GM18909 (cell line): ENCODE measurements at regions not wholly inside any gene's neighbourhood (a gene's known extent, or its start where the extent isn't known, plus 50 kb on each side); places are given as distances from the start of the nearest gene placed in this dataset.

Experiments used
- ATAC-seq: cut with Tn5 transposase; IDR thresholded peaks from one replicate; pipeline ENCODE4 v1.9.1; 2021; ENCODE audit warnings: mild to moderate bottlenecking; ENCODE audit not compliant: unreplicated experiment, poor library complexity

GRCh38 chr6:113647143-113647889 is 209.8 kb upstream of the MARCKS start:
- peak; percentile 41 for ATAC-seq

- no peak for ATAC-seq
Observed at GRCh38 chr6:113648698-113649097, 208.4 kb upstream of the MARCKS start.

DNA sequence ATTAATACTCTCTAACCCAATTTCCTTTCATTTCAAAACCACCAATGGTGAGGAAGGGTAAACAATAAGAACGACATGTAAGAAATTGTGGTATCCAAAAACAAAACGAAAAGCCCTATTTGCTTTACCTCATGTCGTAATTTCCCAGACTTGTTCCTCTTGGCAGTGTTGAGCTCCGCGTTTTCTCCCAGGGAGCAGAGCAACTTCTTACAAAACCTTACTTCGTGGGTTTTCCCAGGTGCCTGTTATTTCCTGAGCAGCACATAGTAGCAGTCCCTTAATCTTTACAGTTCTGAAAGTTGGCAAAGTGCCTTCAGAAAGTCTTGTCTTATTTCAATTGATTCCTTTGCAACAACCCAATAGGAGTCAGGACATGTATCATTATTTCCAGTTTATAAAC is 207.9 kb upstream of the MARCKS start:
- ATAC-seq = no peak

DNA sequence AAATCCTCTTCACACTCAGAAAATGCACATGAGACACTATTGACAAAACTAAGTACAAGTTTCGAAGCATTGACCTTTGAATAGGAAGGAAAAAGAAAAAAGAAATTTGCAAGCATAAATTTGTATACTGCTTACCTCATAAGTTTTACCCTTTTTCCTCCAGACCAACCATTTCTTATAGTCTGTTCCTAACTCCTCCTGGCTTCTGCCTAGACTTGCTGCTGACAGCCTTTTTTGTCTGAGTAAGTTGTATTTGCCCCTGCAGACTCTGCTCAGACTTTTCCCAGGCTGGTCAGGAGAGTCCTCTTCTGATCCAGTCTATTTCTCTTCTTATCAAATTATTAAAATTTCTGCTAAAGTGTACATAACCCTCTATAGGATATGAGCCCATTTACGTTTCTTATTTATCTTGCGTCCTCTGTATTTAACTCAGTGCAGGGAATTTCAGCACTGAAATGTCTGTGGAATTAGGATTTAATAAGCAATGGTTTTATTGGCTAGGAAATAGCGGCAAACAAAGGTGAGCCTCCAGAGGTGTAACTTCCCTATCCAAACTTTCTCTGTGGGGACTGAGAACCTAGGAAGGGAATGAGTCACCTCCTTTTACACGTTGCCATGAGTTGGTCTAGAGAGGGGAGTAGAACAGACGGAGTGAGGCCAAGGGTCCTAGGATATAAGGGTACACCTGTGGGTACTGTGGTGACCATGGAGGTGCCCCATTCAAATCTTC is 207.1 kb upstream of the MARCKS start:
- ATAC-seq = no peak

DNA sequence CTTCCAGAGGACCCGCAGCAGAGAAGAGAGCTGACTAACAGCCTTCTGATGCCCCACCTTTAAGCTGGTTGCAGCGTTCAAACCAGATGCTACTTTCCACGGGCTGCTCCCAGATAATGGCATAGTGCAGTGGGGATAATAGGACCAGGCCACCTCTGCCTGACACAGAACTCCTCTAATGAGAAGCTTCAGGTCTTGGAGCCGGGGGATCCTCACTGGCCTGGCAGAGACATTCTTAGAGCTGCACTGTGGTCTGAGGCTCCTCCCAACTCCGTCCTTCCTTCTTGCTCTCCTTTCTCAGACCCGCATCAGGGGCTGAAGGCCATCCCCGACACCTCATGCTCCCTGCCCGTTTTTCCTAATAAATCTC is 206.6 kb upstream of the MARCKS start:
- no peak for ATAC-seq

- no peak for ATAC-seq
Observed at GRCh38 chr6:113651120-113651519, 206.0 kb upstream of the MARCKS start.

GRCh38 chr6:113651920-113652319 is 205.2 kb upstream of the MARCKS start:
- no peak for ATAC-seq

DNA sequence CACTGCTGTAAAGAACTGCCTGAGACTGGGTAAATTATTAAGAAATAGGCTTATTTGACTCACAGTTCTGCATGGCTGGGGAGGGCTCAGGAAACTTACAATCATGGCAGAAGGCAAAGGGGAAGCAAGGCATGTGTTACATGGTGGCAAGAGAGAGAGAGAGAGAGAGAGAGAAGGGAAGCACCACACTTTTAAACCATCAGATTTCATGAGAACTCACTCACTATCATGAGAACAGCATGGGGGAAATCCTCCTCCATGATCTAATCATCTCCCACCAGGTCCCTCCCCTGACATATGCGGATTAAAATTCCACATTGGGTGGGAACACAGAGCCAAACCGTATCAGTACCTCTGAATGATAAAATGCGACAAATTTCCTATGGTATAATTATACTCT is 203.9 kb upstream of the MARCKS start:
- no peak for ATAC-seq

- ATAC-seq = no peak
Observed at GRCh38 chr6:113654396-113654795, 202.7 kb upstream of the MARCKS start.

DNA sequence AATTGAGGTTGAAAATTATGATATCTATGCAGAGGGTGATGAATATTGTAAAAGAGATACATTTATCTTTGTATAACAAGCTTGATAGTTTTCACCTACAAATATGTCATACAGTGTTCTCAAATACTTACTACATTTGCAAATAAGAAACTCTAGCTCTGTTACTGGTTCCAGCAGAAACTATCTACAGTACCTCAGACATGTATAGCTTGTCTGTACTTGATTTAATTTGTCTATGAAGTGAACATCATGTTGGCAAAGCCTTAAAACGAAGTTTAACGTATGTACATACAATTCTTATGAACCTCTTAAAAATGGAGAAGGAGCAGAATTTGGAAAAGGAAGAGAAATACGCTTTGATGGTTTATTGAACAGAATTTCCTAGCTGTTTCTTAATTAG is 201.4 kb upstream of the MARCKS start:
- ATAC-seq = no peak

DNA sequence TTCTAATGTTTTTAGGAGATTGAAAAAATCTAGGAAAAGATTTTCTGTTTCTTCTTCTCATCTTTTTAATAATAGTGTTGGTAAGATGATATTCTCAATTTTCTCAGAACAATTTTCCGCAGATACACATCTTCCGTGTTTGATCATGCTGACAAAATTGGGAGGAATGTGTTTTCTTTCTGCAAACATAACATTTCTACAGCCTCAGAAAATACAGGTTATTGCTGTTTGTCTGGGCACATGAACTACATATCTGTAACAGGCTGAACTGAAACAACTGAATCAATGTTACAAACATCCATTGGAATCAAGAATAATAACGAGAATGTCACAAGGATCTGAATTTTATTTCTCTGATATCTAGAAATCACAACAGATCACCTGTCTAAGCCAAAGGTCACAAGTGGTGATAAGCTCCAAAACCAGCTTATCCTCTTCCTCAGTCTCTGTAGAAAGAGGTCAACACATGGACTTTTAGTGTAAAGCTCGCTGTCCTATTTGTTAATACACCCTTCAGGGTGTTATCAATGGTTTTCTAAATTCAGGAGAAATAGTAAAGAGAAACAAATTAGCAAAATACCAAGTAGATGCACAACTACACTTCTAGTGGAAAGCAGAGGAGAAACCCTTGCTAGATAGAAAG is 197.3 kb upstream of the MARCKS start:
- no peak for ATAC-seq

GRCh38 chr6:113660819-113661218 is 196.3 kb upstream of the MARCKS start:
- ATAC-seq = no peak

DNA sequence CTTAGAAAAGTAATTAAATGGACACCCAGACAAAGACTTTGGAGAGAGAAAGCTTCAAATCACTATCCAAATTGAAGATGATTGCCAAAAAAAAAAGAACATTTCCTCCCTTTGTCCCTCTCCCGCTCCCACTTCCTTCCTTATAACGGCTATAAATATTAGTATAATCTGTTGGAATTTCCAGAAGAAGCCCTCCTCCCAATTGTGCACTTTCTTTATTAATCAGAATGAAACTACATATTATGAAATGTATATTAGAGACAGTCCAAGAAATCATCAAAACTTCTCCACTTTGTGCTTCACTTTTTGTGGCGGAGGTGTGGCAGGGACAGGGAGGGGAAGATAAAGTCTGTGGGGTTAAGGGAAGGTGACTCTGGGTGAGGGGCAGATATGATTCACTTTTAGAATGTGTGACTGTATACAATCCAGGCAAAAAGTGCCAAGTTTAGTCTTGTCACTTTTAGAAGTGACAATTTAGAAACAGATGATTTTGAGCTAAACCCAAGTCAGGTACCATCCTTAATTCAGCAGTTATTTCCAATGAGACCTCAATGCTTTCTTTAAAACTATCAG is 195.0 kb upstream of the MARCKS start:
- no peak for ATAC-seq

- ATAC-seq = peak; percentile 82
Observed at GRCh38 chr6:113662688-113663333, 194.3 kb upstream of the MARCKS start.

- no peak for ATAC-seq
Observed at GRCh38 chr6:113664909-113665308, 192.2 kb upstream of the MARCKS start.

GRCh38 chr6:113668641-113669408 is 188.3 kb upstream of the MARCKS start:
- ATAC-seq = peak; percentile 51

DNA sequence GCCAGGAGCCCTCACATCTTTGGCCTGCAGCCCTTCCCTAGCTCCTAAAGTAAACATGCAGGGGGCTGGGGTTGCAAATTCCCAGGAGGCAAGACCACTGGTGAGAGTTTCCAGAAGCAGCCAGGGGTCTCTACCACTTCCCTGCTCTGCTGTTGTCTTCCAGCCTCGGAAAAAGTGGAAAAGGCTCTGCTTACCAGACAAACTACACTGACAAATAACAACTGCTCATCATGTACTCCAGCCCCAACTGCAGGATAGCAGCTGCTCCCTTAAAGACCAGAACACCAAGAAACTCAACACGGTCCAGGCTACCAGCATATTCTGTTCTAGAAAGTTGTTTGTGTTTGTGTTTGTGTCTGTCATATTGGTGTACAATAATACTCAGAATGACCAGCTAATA is 187.5 kb upstream of the MARCKS start:
- no peak for ATAC-seq

- ATAC-seq = no peak
Observed at GRCh38 chr6:113671421-113671820, 185.7 kb upstream of the MARCKS start.

DNA sequence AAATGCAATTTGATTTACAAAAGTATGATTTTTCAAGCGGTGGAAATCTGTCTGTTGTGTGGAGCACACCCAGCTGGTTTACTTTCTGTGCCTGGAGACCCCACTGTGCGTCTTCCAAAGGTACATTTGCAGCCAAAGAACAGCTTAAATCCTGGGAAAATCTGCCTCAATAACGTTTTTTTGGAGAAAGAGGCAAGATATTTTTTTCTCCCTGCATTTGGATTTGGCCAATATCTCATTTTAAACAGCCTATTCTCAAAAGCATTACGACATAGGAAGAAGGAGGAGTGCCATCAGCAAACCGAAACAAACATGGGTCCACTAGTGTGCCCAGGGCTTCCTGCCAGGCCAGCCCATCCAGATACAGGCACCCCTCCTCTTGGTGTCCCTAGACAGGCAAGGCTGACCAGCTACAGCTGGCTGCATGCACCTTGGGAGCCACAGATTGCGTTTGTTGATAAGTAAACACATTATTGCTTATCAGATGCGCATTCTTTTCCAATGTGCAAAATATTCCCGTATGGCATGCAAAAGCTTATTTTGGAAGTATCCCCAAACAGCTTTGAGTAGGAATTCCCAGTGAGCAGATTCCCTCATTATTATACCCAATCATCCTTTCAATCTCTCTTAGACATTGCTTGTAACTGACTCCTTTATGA is 184.5 kb upstream of the MARCKS start:
- no peak for ATAC-seq
